Panc1 (cell line): ENCODE measurements at regions not wholly inside any gene's neighbourhood (a gene's known extent, or its start where the extent isn't known, plus 50 kb on each side); places are given as distances from the start of the nearest gene placed in this dataset.

ENCODE experiments used
- ATAC-seq: fragments of 200-7000 bp; cut with Tn5 transposase; 2 replicates; pipeline ENCODE4 v1.9.1; 2020; ENCODE audit warnings: mild to moderate bottlenecking, moderate library complexity
- BruUV-seq: library from RNA; stranded (reverse); fragments of 400-500 nt; replicated peaks from 2 replicates; lab custom pipeline; 2021; lab: Mats Ljungman, UMichigan
- CTCF ChIA-PET: fragments of 300-600 bp; sonication (Branson Sonifier 250); formaldehyde crosslinking; loops from one replicate; lab custom pipeline; 2022; ENCODE audit warnings: antibody characterized with exemption; lab: Charles Lee
- POLR2A ChIA-PET: fragments of 300-600 bp; sonication (Branson Sonifier 250); formaldehyde crosslinking; loops from one replicate; lab custom pipeline; 2022; ENCODE audit warnings: antibody characterized with exemption; lab: Charles Lee
- DNase-seq: peaks from one replicate; pipeline ENCODE4 v3.0.0-alpha.2; 2010; ENCODE audit warnings: low read depth, low spot score
- H3K27ac ChIP-seq: 2 replicates; pipeline ENCODE4 v1.5.1; 2011; ENCODE audit warnings: mild to moderate bottlenecking, low read length, inconsistent platforms
- H3K27me3 ChIP-seq: fragments of 200-500 bp; sonication (Bioruptor generic); 2 replicates; pipeline ENCODE4 v1.6.0; 2014; ENCODE audit warnings: low read length, inconsistent platforms; ENCODE audit not compliant: control insufficient read depth, insufficient read depth
- H3K36me3 ChIP-seq: fragments of 200-500 bp; sonication (Bioruptor generic); 2 replicates; pipeline ENCODE4 v1.5.1; 2014; ENCODE audit warnings: inconsistent platforms, mild to moderate bottlenecking, low read length, moderate library complexity; ENCODE audit not compliant: control insufficient read depth, insufficient read depth
- H3K4me1 ChIP-seq: 2 replicates; pipeline ENCODE4 v1.5.1; 2011; ENCODE audit warnings: inconsistent platforms, mild to moderate bottlenecking, low read length, moderate library complexity; ENCODE audit not compliant: control insufficient read depth, insufficient read depth
- H3K4me3 ChIP-seq, 2 experiments: 2 replicates each; pipeline ENCODE4 v1.5.1; 2011 to 2012; ENCODE audit warnings: low read depth in 2 of 2, low read length in 2 of 2, mild to moderate bottlenecking in 2 of 2, inconsistent platforms in 1 of 2, moderate library complexity in 1 of 2
- H3K9me3 ChIP-seq: fragments of 200-500 bp; sonication (Bioruptor generic); 2 replicates; pipeline ENCODE4 v1.5.1; 2014; ENCODE audit warnings: low read depth, mild to moderate bottlenecking, inconsistent platforms, low read length, moderate library complexity; ENCODE audit not compliant: control insufficient read depth, insufficient read depth
- POLR2AphosphoS5 ChIP-seq: IDR thresholded peaks from 2 replicates; pipeline ENCODE4 v1.6.1; 2012; ENCODE audit warnings: mild to moderate bottlenecking, low read depth, low read length, moderate library complexity
- REST ChIP-seq, 2 experiments: IDR thresholded peaks; 2 replicates each; pipeline ENCODE4 v1.6.1; 2011 to 2012; ENCODE audit warnings: low read depth in 2 of 2, control low read depth in 1 of 2, low read length in 1 of 2, mild to moderate bottlenecking in 1 of 2, moderate library complexity in 1 of 2; ENCODE audit not compliant: insufficient read depth in 1 of 2
- SIN3A ChIP-seq: IDR thresholded peaks from 2 replicates; pipeline ENCODE4 v1.6.1; 2012; ENCODE audit warnings: low read depth, mild to moderate bottlenecking, low read length, moderate library complexity, borderline replicate concordance; ENCODE audit not compliant: insufficient read depth
- TCF7L2 ChIP-seq: IDR thresholded peaks from 2 replicates; pipeline ENCODE4 v1.6.1; 2011; ENCODE audit warnings: mild to moderate bottlenecking, low read depth, low read length, inconsistent platforms
- in situ Hi-C: cut with HindIII; loops from 2 replicates; pipeline ENCODE4 v1.10.0; 2016; ENCODE audit warnings: low sequenced_read_pairs, low pct_unique_long_range_greater_than_20kb
- intact Hi-C: fragments of 100-400 bp; cut with micrococcal nuclease; formaldehyde crosslinking; loops from one replicate; pipeline ENCODE4 v1.10.0; 2022; ENCODE audit not compliant: unreplicated experiment
- TF ChIP-seq, protein P1 (sequence below): fragments of 450-650 bp; IDR thresholded peaks from 2 replicates; pipeline ENCODE4 v1.5.1; 2017; ENCODE audit warnings: mild to moderate bottlenecking

DNA sequence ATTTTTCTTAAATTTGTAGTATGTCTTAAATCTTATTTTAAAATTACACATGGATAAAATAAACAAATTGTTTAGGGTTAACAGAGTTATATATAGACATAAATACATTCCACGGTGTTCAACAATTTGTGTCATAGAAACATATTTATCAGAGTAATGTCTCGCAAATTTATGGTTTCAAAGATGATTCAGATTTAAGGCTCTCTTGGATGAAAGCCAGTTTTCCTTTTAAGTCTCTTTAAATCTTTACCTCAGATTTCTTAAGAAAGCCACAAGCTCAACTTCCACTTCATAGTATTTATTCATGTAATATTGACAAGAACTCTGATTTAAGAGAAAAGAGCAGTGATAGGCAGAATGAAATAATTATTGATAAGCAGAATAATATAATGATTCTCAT is 1254.8 kb upstream of the ADGRL3 start:
- ATAC-seq (no peak), DNase-seq (no peak)
- H3K9me3 ChIP-seq: no peaks in the 10 kb centered on the region
- ChIA-PET POLR2A (no interaction called here), CTCF (no interaction called here)
- intact Hi-C loops: no loop called here
- BruUV-seq: no TSS peak
- no peaks in the 10 kb centered on the region for H3K36me3 ChIP-seq
- H3K27me3 ChIP-seq: no peaks in the 10 kb centered on the region
- TF ChIP-seq, protein P1, sequence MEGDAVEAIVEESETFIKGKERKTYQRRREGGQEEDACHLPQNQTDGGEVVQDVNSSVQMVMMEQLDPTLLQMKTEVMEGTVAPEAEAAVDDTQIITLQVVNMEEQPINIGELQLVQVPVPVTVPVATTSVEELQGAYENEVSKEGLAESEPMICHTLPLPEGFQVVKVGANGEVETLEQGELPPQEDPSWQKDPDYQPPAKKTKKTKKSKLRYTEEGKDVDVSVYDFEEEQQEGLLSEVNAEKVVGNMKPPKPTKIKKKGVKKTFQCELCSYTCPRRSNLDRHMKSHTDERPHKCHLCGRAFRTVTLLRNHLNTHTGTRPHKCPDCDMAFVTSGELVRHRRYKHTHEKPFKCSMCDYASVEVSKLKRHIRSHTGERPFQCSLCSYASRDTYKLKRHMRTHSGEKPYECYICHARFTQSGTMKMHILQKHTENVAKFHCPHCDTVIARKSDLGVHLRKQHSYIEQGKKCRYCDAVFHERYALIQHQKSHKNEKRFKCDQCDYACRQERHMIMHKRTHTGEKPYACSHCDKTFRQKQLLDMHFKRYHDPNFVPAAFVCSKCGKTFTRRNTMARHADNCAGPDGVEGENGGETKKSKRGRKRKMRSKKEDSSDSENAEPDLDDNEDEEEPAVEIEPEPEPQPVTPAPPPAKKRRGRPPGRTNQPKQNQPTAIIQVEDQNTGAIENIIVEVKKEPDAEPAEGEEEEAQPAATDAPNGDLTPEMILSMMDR: no peak
- TF ChIP-seq REST (IDR thresholded peaks at IDR 0.05; ENCODE audit: insufficient read depth in 1 of 2, low read depth in 2 of 2, low read length in 1 of 2): no peak
- no peak for TF ChIP-seq SIN3A
- no peak for TF ChIP-seq TCF7L2
- no peak for TF ChIP-seq POLR2AphosphoS5
- H3K4me3 ChIP-seq: no peak overlapping the region
- no peaks in the 10 kb centered on the region for H3K4me1 ChIP-seq
- in situ Hi-C loops: no loop called here
- no peak overlapping the region for H3K27ac ChIP-seq

GRCh38 chr4:59945716-59946115 is 1254.4 kb upstream of the ADGRL3 start:
- ChIA-PET CTCF (no interaction called here), POLR2A (no interaction called here)
- intact Hi-C loops (no loop called here), in situ Hi-C loops (no loop called here)
- BruUV-seq: no TSS peak
- H3K9me3 ChIP-seq: no peaks in the 10 kb centered on the region
- H3K4me1 ChIP-seq: no peaks in the 10 kb centered on the region
- H3K36me3 ChIP-seq: no peaks in the 10 kb centered on the region
- TF ChIP-seq REST (IDR thresholded peaks at IDR 0.05; ENCODE audit: insufficient read depth in 1 of 2, low read depth in 2 of 2, low read length in 1 of 2) (no peak), TCF7L2 (no peak), POLR2AphosphoS5 (no peak), SIN3A (no peak)
- TF ChIP-seq, protein P1: no peak
- H3K27ac ChIP-seq: no peak overlapping the region
- no peaks in the 10 kb centered on the region for H3K27me3 ChIP-seq
- no peak for ATAC-seq
- no peak overlapping the region for H3K4me3 ChIP-seq
- no peak for DNase-seq
